SK-N-SH treated with all-trans-retinoic acid at 6 μM for 48 hours (cell line): ENCODE measurements at regions not wholly inside any gene's neighbourhood (a gene's known extent, or its start where the extent isn't known, plus 50 kb on each side); places are given as distances from the start of the nearest gene placed in this dataset.

Source experiments
- ATAC-seq: fragments of 200-7000 bp; cut with Tn5 transposase; 3 replicates; pipeline ENCODE4 v1.9.1; 2020; ENCODE audit warnings: mild to moderate bottlenecking, moderate library complexity
- ARNTL ChIP-seq: fragments of 450-650 bp; formaldehyde crosslinking; IDR thresholded peaks from 2 replicates; pipeline ENCODE4 v1.5.0; 2020; ENCODE audit warnings: low read depth, mild to moderate bottlenecking, moderate library complexity, borderline replicate concordance
- BACH2 ChIP-seq: fragments of 250-450 bp; sonication (Bioruptor Pico); IDR thresholded peaks from 2 replicates; pipeline ENCODE4 v1.9.0; 2021; ENCODE audit warnings: mild to moderate bottlenecking, borderline replicate concordance
- CSDC2 ChIP-seq: fragments of 250-450 bp; sonication (Bioruptor Pico); IDR thresholded peaks from 2 replicates; pipeline ENCODE4 v1.5.0; 2020; ENCODE audit warnings: mild to moderate bottlenecking, moderate library complexity
- ESRRG ChIP-seq: fragments of 250-450 bp; sonication (Bioruptor Pico); IDR thresholded peaks from 2 replicates; pipeline ENCODE4 v1.6.1; 2021; ENCODE audit warnings: mild to moderate bottlenecking
- GLIS3 ChIP-seq: fragments of 250-450 bp; sonication (Bioruptor Pico); IDR thresholded peaks from 2 replicates; pipeline ENCODE4 v1.5.0; 2020; ENCODE audit warnings: mild to moderate bottlenecking, moderate library complexity
- ISL1 ChIP-seq: fragments of 250-450 bp; sonication (Bioruptor Pico); IDR thresholded peaks from 2 replicates; pipeline ENCODE4 v2.1.2; 2022; ENCODE audit warnings: mild to moderate bottlenecking, moderate library complexity
- RARB ChIP-seq: fragments of 250-450 bp; sonication (Bioruptor Pico); IDR thresholded peaks from 2 replicates; pipeline ENCODE4 v1.8.0; 2021; ENCODE audit warnings: mild to moderate bottlenecking, moderate library complexity
- SNAI2 ChIP-seq: fragments of 250-450 bp; sonication (Bioruptor Pico); IDR thresholded peaks from 2 replicates; pipeline ENCODE4 v1.5.0; 2020; ENCODE audit warnings: mild to moderate bottlenecking, moderate library complexity
- TCF4 ChIP-seq: fragments of 250-450 bp; sonication (Bioruptor Pico); IDR thresholded peaks from 2 replicates; pipeline ENCODE4 v1.8.0; 2021; ENCODE audit warnings: mild to moderate bottlenecking, moderate library complexity, borderline replicate concordance
- TOX ChIP-seq: fragments of 250-450 bp; sonication (Bioruptor Pico); IDR thresholded peaks from 2 replicates; pipeline ENCODE4 v1.8.0; 2021; ENCODE audit warnings: mild to moderate bottlenecking, moderate library complexity, borderline replicate concordance
- ZC3H10 ChIP-seq: fragments of 250-450 bp; sonication (Bioruptor Pico); IDR thresholded peaks from 2 replicates; pipeline ENCODE4 v1.5.1; 2021; ENCODE audit warnings: mild to moderate bottlenecking, moderate library complexity
- ZFP3 ChIP-seq: fragments of 250-450 bp; sonication (Bioruptor Pico); IDR thresholded peaks from 2 replicates; pipeline ENCODE4 v1.5.0; 2020; ENCODE audit warnings: mild to moderate bottlenecking, moderate library complexity
- ZFP30 ChIP-seq: fragments of 450-650 bp; formaldehyde crosslinking; IDR thresholded peaks from 2 replicates; pipeline ENCODE4 v1.5.0; 2022; ENCODE audit warnings: mild to moderate bottlenecking, moderate library complexity
- ZNF565 ChIP-seq: fragments of 450-650 bp; formaldehyde crosslinking; conservative IDR thresholded peaks from 2 replicates; pipeline ENCODE4 v1.5.0; 2020; ENCODE audit warnings: low read depth, mild to moderate bottlenecking, moderate library complexity
- ZNF70 ChIP-seq: fragments of 450-650 bp; formaldehyde crosslinking; IDR thresholded peaks from 2 replicates; pipeline ENCODE4 v1.5.0; 2020; ENCODE audit warnings: mild to moderate bottlenecking, moderate library complexity
- ZNF8 ChIP-seq: fragments of 450-650 bp; formaldehyde crosslinking; IDR thresholded peaks from 2 replicates; pipeline ENCODE4 v1.5.0; 2020; ENCODE audit warnings: mild to moderate bottlenecking, moderate library complexity
- TF ChIP-seq, protein P1 (sequence below): fragments of 250-450 bp; sonication (Bioruptor Pico); IDR thresholded peaks from 2 replicates; pipeline ENCODE4 v1.5.1; 2021; ENCODE audit warnings: mild to moderate bottlenecking, moderate library complexity
- TF ChIP-seq, protein P2 (sequence below): fragments of 250-450 bp; sonication (Bioruptor Pico); IDR thresholded peaks from 2 replicates; pipeline ENCODE4 v1.5.1; 2020; ENCODE audit warnings: low read depth, mild to moderate bottlenecking, moderate library complexity
- TF ChIP-seq, protein P3 (sequence below): fragments of 250-450 bp; sonication (Bioruptor Pico); IDR thresholded peaks from 2 replicates; pipeline ENCODE4 v1.8.0; 2020; ENCODE audit warnings: mild to moderate bottlenecking, moderate library complexity, borderline replicate concordance
- TF ChIP-seq, protein P4 (sequence below): fragments of 250-450 bp; sonication (Bioruptor Pico); IDR thresholded peaks from 2 replicates; pipeline ENCODE4 v1.8.0; 2021; ENCODE audit warnings: low read depth, mild to moderate bottlenecking, moderate library complexity, borderline replicate concordance

DNA sequence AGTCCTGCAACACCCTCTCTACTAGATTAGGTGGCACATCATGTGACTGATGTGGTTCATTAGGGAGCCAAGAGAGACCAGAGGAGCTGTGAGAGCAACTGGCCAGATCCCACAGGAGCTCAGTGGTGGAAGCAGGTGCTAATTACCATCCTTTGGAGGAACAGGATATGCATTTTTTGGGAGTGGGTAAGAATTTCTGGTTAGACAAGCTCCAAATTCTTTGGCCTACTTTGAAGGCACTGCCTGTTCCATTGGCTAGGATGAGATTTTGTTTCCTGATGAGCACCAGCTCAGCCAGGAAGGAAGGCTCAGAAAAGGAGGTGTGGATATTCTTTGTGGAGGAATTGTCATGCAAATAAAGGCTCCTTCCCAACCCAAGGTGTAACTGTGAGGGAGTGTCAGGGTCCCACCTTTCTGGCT lies 130.3 kb upstream of the BMP2 start (continued):
- TF ChIP-seq, protein P1, sequence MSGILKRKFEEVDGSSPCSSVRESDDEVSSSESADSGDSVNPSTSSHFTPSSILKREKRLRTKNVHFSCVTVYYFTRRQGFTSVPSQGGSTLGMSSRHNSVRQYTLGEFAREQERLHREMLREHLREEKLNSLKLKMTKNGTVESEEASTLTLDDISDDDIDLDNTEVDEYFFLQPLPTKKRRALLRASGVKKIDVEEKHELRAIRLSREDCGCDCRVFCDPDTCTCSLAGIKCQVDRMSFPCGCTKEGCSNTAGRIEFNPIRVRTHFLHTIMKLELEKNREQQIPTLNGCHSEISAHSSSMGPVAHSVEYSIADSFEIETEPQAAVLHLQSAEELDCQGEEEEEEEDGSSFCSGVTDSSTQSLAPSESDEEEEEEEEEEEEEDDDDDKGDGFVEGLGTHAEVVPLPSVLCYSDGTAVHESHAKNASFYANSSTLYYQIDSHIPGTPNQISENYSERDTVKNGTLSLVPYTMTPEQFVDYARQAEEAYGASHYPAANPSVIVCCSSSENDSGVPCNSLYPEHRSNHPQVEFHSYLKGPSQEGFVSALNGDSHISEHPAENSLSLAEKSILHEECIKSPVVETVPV: no peak
- TF ChIP-seq, protein P2, sequence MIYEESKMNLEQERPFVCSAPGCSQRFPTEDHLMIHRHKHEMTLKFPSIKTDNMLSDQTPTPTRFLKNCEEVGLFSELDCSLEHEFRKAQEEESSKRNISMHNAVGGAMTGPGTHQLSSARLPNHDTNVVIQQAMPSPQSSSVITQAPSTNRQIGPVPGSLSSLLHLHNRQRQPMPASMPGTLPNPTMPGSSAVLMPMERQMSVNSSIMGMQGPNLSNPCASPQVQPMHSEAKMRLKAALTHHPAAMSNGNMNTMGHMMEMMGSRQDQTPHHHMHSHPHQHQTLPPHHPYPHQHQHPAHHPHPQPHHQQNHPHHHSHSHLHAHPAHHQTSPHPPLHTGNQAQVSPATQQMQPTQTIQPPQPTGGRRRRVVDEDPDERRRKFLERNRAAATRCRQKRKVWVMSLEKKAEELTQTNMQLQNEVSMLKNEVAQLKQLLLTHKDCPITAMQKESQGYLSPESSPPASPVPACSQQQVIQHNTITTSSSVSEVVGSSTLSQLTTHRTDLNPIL (CRISPR knock-in tag): no peak

DNA sequence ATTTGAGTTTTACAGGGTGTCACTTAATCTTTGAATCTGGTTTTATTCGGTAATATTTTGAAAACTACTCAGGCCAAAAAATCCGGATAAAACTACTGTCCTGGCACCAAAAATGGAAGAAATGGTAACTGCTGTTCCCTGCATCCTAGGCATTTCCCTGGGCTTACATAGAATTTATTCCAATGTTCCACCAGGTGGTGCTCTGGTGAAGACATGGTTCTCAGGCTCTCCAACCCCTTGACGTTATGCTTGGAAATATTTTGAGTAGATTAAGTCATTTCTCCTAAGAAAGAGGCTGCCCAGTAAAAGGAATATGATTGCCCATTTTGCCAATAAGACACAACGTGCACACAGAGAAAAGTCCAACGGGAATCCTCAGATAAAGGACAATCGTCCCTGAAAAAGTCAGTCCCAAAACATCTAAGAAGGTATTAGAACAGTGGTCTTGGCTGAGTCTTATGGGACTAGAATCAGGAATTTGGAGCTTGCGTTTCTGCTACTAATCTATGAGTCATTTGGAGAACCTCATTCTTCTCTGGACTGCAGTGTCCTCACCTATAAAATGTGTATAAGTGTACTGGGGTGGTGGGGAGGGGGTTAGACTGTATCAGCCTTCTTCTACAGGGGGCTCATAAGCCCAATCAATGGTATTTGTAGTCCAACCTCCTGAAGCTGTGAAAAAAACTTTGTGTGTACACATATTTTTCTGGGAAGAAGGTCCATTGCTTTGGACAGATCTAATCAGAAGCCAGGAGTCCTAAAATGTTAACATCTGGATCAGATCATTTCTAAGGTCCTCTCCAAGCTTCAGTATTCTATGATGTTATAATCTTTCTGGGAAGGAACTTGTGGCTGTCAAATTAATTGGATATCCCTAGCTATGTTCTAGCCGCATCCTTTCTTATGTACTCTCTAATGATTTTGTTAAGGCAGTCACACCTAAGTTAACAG lies 131.0 kb upstream of the BMP2 start:
- peak; percentile 56; the same call in 1 of the 3 replicates for ATAC-seq

DNA sequence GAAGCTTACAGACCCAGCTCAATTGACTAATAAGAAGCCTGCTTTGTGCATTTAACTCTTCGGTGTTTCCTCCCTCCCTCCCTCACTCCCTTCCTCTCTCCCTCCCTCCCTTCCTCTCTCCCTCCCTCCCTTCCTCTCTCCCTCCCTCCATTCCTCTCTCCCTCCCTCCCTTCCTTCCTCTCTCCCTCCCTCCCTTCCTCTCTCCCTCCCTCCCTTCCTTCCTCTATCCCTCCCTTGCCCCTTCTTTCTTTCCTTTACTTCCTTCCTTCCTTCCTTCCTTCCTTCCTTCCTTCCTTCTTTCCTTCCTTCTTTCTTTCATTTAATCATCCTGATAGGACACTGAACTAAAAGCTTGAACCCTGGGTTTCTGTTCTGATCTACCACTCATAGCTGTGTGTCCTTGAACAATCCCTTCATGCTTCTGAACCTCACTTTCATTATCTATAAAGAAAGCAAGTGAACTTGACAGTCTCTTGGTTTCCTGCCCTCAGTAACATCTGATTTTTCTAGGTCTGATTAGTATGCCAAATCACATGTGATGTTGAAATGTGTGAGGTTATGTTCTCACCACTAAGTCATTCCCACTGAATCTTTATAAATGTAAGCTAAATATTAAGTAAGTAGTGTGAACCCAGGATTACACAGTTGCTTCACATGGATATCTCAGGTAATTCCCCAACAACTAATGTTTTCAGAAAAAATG lies 132.3 kb upstream of the BMP2 start:
- TF ChIP-seq ZNF8 (CRISPR knock-in tag) (no peak), BACH2 (CRISPR knock-in tag) (no peak), ZNF565 (CRISPR knock-in tag) (no peak), ZFP3 (no peak), ISL1 (no peak), GLIS3 (no peak), ARNTL (CRISPR knock-in tag) (no peak), SNAI2 (CRISPR knock-in tag) (no peak), ESRRG (CRISPR knock-in tag) (no peak)
- no peak for ATAC-seq

More for the DNA sequence above, 131.0 kb upstream of the BMP2 start:
- TF ChIP-seq, protein P1: no peak
- TF ChIP-seq SNAI2 (CRISPR knock-in tag) (no peak), ZFP30 (CRISPR knock-in tag) (no peak), GLIS3 (no peak), ZC3H10 (CRISPR knock-in tag) (no peak), CSDC2 (CRISPR knock-in tag) (no peak), RARB (no peak), BACH2 (CRISPR knock-in tag) (no peak), ZNF70 (CRISPR knock-in tag) (no peak), ZNF565 (CRISPR knock-in tag) (no peak), TCF4 (CRISPR knock-in tag) (no peak), ZNF8 (CRISPR knock-in tag) (no peak), ISL1 (no peak), TOX (CRISPR knock-in tag) (no peak), ARNTL (CRISPR knock-in tag) (no peak)
- TF ChIP-seq, protein P3, sequence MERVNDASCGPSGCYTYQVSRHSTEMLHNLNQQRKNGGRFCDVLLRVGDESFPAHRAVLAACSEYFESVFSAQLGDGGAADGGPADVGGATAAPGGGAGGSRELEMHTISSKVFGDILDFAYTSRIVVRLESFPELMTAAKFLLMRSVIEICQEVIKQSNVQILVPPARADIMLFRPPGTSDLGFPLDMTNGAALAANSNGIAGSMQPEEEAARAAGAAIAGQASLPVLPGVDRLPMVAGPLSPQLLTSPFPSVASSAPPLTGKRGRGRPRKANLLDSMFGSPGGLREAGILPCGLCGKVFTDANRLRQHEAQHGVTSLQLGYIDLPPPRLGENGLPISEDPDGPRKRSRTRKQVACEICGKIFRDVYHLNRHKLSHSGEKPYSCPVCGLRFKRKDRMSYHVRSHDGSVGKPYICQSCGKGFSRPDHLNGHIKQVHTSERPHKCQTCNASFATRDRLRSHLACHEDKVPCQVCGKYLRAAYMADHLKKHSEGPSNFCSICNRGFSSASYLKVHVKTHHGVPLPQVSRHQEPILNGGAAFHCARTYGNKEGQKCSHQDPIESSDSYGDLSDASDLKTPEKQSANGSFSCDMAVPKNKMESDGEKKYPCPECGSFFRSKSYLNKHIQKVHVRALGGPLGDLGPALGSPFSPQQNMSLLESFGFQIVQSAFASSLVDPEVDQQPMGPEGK (CRISPR knock-in tag): no peak
- TF ChIP-seq, protein P2 (CRISPR knock-in tag): no peak
- TF ChIP-seq, protein P4, sequence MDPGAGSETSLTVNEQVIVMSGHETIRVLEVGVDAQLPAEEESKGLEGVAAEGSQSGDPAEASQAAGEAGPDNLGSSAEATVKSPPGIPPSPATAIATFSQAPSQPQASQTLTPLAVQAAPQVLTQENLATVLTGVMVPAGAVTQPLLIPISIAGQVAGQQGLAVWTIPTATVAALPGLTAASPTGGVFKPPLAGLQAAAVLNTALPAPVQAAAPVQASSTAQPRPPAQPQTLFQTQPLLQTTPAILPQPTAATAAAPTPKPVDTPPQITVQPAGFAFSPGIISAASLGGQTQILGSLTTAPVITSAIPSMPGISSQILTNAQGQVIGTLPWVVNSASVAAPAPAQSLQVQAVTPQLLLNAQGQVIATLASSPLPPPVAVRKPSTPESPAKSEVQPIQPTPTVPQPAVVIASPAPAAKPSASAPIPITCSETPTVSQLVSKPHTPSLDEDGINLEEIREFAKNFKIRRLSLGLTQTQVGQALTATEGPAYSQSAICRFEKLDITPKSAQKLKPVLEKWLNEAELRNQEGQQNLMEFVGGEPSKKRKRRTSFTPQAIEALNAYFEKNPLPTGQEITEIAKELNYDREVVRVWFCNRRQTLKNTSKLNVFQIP (CRISPR knock-in tag): no peak
